Left ventricle myocardium inferior (tissue), 1 donor: ENCODE measurements at regions not wholly inside any gene's neighbourhood (a gene's known extent, or its start where the extent isn't known, plus 50 kb on each side); places are given as distances from the start of the nearest gene placed in this dataset.

Experiments
- DNase-seq: peaks from one replicate; pipeline ENCODE4 v3.0.0-alpha.2; 2020
- H3K27ac ChIP-seq: fragments of 200-600 bp; replicated peaks from 2 replicates; pipeline ENCODE4 v1.8.0; 2021
- H3K27me3 ChIP-seq: fragments of 200-600 bp; 2 replicates; pipeline ENCODE4 v1.8.0; 2021; ENCODE audit warnings: low read depth
- H3K36me3 ChIP-seq: fragments of 200-600 bp; 2 replicates; pipeline ENCODE4 v1.8.0; 2021
- H3K4me1 ChIP-seq: fragments of 200-600 bp; 2 replicates; pipeline ENCODE4 v1.8.0; 2021
- H3K4me3 ChIP-seq: fragments of 200-600 bp; 2 replicates; pipeline ENCODE4 v1.8.0; 2021; ENCODE audit warnings: mild to moderate bottlenecking, moderate library complexity
- H3K9me3 ChIP-seq: fragments of 200-600 bp; replicated peaks from 2 replicates; pipeline ENCODE4 v1.8.0; 2021
- CTCF ChIP-seq: fragments of 200-600 bp; IDR thresholded peaks from 2 replicates; pipeline ENCODE4 v1.8.0; 2021; ENCODE audit warnings: antibody characterized with exemption, mild to moderate bottlenecking, borderline replicate concordance
- intact Hi-C: fragments of 100-400 bp; cut with micrococcal nuclease; formaldehyde crosslinking; loops from one replicate; pipeline ENCODE4 v1.11.0; 2022
- donor health status: DM: no; HTN: yes; CAD: no; lungs with severe emphysema.

DNA sequence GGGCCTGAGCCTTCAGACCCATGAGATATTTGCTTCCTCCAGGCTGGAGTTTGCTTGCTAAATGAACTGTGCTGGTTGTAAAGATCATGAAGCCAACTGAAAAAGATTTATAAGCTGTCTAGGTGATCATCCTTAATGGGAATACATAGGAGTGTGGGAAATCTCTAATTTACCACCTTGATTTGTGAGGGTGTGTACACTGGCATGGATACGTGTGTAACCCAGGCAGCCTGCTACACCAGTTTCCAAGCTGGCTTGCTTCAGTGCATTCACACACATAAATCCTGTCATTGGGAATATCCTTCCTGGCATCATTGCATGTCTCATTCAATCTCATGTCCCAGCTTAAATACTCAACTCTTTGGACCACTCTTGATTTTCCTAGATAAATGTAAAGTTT, 57.6 kb upstream of the GNG12 start:
- H3K36me3 ChIP-seq: no peaks in the 10 kb centered on the region
- no peaks in the 10 kb centered on the region for H3K27me3 ChIP-seq
- no peak for TF ChIP-seq CTCF
- no peaks in the 10 kb centered on the region for H3K9me3 ChIP-seq
- no peak overlapping the region for H3K4me3 ChIP-seq
- H3K4me1 ChIP-seq: no peaks in the 10 kb centered on the region
- H3K27ac ChIP-seq: no peak overlapping the region
- intact Hi-C loops: no loop called here
- DNase-seq: no peak

- Histone ChIP-seq H3K9me3 (no peaks in the 10 kb centered on the region), H3K4me1 (no peaks in the 10 kb centered on the region), H3K4me3 (no peak overlapping the region), H3K27me3 (no peaks in the 10 kb centered on the region), H3K27ac (no peak overlapping the region), H3K36me3 (no peaks in the 10 kb centered on the region)
- TF ChIP-seq CTCF: no peak
- intact Hi-C loops: no loop called here
- no peak for DNase-seq
Observed at GRCh38 chr1:67889953-67890567, 56.8 kb upstream of the GNG12 start.

DNA sequence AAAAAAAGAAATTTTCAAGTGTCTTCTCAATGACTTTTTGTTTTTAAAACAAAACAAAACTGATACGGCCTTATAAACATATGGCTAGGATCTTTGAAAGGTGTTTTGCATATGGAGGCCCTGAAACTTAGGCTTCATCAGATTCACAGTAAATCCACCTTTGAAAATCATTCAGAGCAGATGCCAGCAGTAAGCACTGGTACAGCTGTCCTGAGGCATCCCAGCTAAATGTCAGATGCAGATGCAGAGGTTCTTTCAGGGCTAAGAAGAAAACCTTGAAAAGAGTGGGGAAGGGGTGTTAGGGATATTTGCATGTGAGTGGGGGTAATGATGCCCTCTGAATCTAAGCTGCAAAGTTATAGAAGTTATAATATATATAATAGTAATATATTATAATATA, 56.2 kb upstream of the GNG12 start:
- no peaks in the 10 kb centered on the region for H3K4me1 ChIP-seq
- no peaks in the 10 kb centered on the region for H3K27me3 ChIP-seq
- H3K27ac ChIP-seq: no peak overlapping the region
- no peak for TF ChIP-seq CTCF
- H3K4me3 ChIP-seq: no peak overlapping the region
- DNase-seq: no peak
- no peaks in the 10 kb centered on the region for H3K9me3 ChIP-seq
- no peaks in the 10 kb centered on the region for H3K36me3 ChIP-seq
- intact Hi-C loops: no loop called here

DNA sequence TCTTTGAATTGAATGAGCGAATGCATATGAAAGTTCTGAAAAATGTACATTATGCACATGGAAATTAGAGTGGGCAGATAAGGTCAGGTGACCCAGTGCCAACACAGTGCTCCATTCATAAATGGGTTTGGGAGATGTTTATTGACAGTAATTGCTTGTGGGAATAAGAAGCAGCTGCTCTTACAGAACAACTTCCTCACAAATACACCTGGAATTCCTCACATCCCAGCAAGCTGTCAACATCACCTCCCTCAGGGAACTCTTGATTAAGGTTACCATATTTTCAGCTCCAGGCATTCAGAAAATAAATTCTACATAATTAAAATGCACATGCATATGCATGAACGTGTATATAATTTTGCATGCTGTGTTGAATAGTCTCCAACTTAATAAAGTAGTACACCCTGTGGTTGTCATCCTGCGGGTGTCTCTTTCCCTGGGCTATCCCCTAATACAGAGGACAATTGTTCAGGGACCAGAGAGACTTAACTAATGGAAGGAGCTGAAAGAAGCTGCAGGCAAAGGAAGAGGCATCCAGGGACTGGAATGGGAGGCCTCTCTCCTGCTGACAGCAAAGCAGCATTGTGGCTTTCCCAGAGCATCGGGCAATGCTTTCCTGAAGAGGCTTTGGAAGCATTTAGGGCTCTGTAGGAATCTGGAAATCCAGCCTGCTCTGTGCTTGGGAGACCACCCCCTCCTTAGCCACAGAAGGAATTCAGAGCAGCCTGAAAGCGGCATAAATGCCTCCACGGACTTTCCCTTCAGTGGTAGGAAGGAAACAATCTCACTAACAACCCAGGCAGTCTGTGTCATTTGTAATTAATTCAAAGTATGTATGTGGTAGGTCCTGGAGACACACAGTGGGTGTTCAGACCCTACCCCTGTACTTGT, 55.2 kb upstream of the GNG12 start:
- Histone ChIP-seq H3K27me3 (no peaks in the 10 kb centered on the region), H3K9me3 (no peaks in the 10 kb centered on the region), H3K4me1 (no peaks in the 10 kb centered on the region), H3K36me3 (no peaks in the 10 kb centered on the region), H3K4me3 (no peak overlapping the region), H3K27ac (no peak overlapping the region)
- TF ChIP-seq CTCF: no peak
- no peak for DNase-seq
- intact Hi-C loops: no loop called here

DNA sequence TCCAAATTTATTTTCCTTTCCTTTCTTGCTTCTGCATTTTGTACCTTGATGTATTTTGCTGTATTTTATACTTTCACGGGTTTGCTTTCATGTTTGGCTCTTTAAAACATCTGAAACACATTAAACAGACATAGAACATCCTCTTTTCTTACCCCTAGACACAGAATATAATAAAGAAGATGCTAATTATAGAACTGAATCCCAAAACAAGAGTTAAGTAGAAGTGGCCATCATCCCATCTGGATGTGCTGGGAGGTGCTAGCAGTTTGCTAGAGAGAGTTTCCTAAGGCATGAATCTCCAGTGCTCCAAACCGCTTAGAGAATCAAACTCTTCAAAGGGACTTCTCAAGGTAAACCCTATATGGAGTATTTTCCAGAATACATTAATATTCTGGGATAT, 53.9 kb upstream of the GNG12 start:
- no peaks in the 10 kb centered on the region for H3K36me3 ChIP-seq
- H3K4me3 ChIP-seq: no peak overlapping the region
- H3K9me3 ChIP-seq: no peaks in the 10 kb centered on the region
- H3K27me3 ChIP-seq: no peaks in the 10 kb centered on the region
- no peak for DNase-seq
- H3K4me1 ChIP-seq: no peaks in the 10 kb centered on the region
- TF ChIP-seq CTCF: no peak
- intact Hi-C loops: no loop called here
- no peak overlapping the region for H3K27ac ChIP-seq
